GM19467 (cell line): ENCODE measurements at regions not wholly inside any gene's neighbourhood (a gene's known extent, or its start where the extent isn't known, plus 50 kb on each side); places are given as distances from the start of the nearest gene placed in this dataset.

ENCODE experiments used
- ATAC-seq: cut with Tn5 transposase; IDR thresholded peaks from one replicate; pipeline ENCODE4 v1.9.1; 2021; ENCODE audit warnings: mild to moderate bottlenecking, moderate library complexity; ENCODE audit not compliant: unreplicated experiment

GRCh38 chr15:39135989-39136388 is 444.9 kb upstream of the THBS1 start:
- ATAC-seq = no peak

- ATAC-seq = no peak
These were observed 441.3 kb upstream of the THBS1 start for GRCh38 chr15:39139431-39140059.

GRCh38 chr15:39140060-39140604 is 440.7 kb upstream of the THBS1 start:
- no peak for ATAC-seq

- ATAC-seq = no peak
These were observed 438.4 kb upstream of the THBS1 start for GRCh38 chr15:39142500-39142899.

- ATAC-seq = no peak
These were observed 437.4 kb upstream of the THBS1 start for GRCh38 chr15:39143479-39143878.

GRCh38 chr15:39144051-39144450 is 436.8 kb upstream of the THBS1 start:
- ATAC-seq = no peak

- no peak for ATAC-seq
These were observed 436.0 kb upstream of the THBS1 start for GRCh38 chr15:39144613-39145499.

- ATAC-seq = no peak
These were observed 434.8 kb upstream of the THBS1 start for GRCh38 chr15:39145854-39146625.

- ATAC-seq = no peak
These were observed 431.2 kb upstream of the THBS1 start for GRCh38 chr15:39149636-39150150.

- no peak for ATAC-seq
These were observed 429.3 kb upstream of the THBS1 start for GRCh38 chr15:39151545-39151944.

- no peak for ATAC-seq
These were observed 427.7 kb upstream of the THBS1 start for GRCh38 chr15:39153058-39153714.

- ATAC-seq = no peak
These were observed 427.2 kb upstream of the THBS1 start for GRCh38 chr15:39153716-39154115.

- no peak for ATAC-seq
These were observed 426.6 kb upstream of the THBS1 start for GRCh38 chr15:39154227-39154638.

GRCh38 chr15:39154776-39155175 is 426.1 kb upstream of the THBS1 start:
- no peak for ATAC-seq

- ATAC-seq = no peak
These were observed 424.7 kb upstream of the THBS1 start for GRCh38 chr15:39156166-39156565.

- no peak for ATAC-seq
These were observed 424.1 kb upstream of the THBS1 start for GRCh38 chr15:39156646-39157250.

GRCh38 chr15:39157882-39158281 is 423.0 kb upstream of the THBS1 start:
- ATAC-seq = no peak

- ATAC-seq = no peak
These were observed 421.0 kb upstream of the THBS1 start for GRCh38 chr15:39159833-39160232.

- no peak for ATAC-seq
These were observed 419.8 kb upstream of the THBS1 start for GRCh38 chr15:39161096-39161495.
